ENCODE measurements at regions not wholly inside any gene's neighbourhood (a gene's known extent, or its start where the extent isn't known, plus 50 kb on each side); places are given as distances from the start of the nearest gene placed in this dataset.

- peaks cover 0 to 11% of the 10 kb centered on the region in 2 donors for H3K4me1 ChIP-seq (replicated peaks in 1 of 2)
- no peak for TF ChIP-seq POLR2A (IDR thresholded peaks at IDR 0.05)
- TF ChIP-seq, protein P1, sequence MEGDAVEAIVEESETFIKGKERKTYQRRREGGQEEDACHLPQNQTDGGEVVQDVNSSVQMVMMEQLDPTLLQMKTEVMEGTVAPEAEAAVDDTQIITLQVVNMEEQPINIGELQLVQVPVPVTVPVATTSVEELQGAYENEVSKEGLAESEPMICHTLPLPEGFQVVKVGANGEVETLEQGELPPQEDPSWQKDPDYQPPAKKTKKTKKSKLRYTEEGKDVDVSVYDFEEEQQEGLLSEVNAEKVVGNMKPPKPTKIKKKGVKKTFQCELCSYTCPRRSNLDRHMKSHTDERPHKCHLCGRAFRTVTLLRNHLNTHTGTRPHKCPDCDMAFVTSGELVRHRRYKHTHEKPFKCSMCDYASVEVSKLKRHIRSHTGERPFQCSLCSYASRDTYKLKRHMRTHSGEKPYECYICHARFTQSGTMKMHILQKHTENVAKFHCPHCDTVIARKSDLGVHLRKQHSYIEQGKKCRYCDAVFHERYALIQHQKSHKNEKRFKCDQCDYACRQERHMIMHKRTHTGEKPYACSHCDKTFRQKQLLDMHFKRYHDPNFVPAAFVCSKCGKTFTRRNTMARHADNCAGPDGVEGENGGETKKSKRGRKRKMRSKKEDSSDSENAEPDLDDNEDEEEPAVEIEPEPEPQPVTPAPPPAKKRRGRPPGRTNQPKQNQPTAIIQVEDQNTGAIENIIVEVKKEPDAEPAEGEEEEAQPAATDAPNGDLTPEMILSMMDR (IDR thresholded peaks at IDR 0.05): no peak
- no peaks in the 10 kb centered on the region for H3K36me3 ChIP-seq (replicated peaks in 1 of 2)
- WGBS, 4 donors: 71 to 78% (median 72%) methylated on average over 3 of the region's 3 CpGs
- no peak overlapping the region for H3K27ac ChIP-seq
- no peak overlapping the region for H3K4me3 ChIP-seq
- H3K9me3 ChIP-seq (replicated peaks in 1 of 3): no peaks in the 10 kb centered on the region
- no peaks in the 10 kb centered on the region for H3K27me3 ChIP-seq
- intact Hi-C loops (cut with DNase I): no loop called here
- no peak for DNase-seq
These were observed 97.4 kb upstream of the ADGRL2 start for GRCh38 chr1:81703391-81703755.

- H3K4me3 ChIP-seq: no peak overlapping the region
- intact Hi-C loops (cut with DNase I): no loop called here
- no peaks in the 10 kb centered on the region for H3K9me3 ChIP-seq (replicated peaks in 1 of 3)
- H3K27me3 ChIP-seq: no peaks in the 10 kb centered on the region
- H3K4me1 ChIP-seq (replicated peaks in 1 of 2): peaks cover 0 to 11% of the 10 kb centered on the region in 2 donors
- no peak overlapping the region for H3K27ac ChIP-seq
- 71 to 92% (median 86%) methylated on average over 4 of the region's 4 CpGs for WGBS, 4 donors
- H3K36me3 ChIP-seq (replicated peaks in 1 of 2): no peaks in the 10 kb centered on the region
- no peak for DNase-seq
- no peak for TF ChIP-seq POLR2A (IDR thresholded peaks at IDR 0.05)
- TF ChIP-seq, protein P1 (IDR thresholded peaks at IDR 0.05): no peak
These were observed 97.8 kb upstream of the ADGRL2 start for GRCh38 chr1:81702903-81703302.

GRCh38 chr1:81702079-81702715 is 98.5 kb upstream of the ADGRL2 start:
- Histone ChIP-seq H3K4me3 (no peak overlapping the region), H3K9me3 (replicated peaks in 1 of 3) (no peaks in the 10 kb centered on the region), H3K27ac (no peak overlapping the region), H3K4me1 (replicated peaks in 1 of 2) (peaks cover 0 to 8% of the 10 kb centered on the region in 2 donors), H3K36me3 (replicated peaks in 1 of 2) (no peaks in the 10 kb centered on the region), H3K27me3 (no peaks in the 10 kb centered on the region)
- 78 to 99% (median 91%) methylated on average over 2 of the region's 2 CpGs for WGBS, 4 donors
- no peak for DNase-seq
- intact Hi-C loops (cut with DNase I): no loop called here
- no peak for TF ChIP-seq POLR2A (IDR thresholded peaks at IDR 0.05)
- TF ChIP-seq, protein P1 (IDR thresholded peaks at IDR 0.05): no peak

GRCh38 chr1:81700728-81701470 is 99.8 kb upstream of the ADGRL2 start:
- Histone ChIP-seq H3K27ac (no peak overlapping the region), H3K36me3 (replicated peaks in 1 of 2) (no peaks in the 10 kb centered on the region), H3K4me3 (no peak overlapping the region), H3K4me1 (replicated peaks in 1 of 2) (no peaks in the 10 kb centered on the region), H3K27me3 (no peaks in the 10 kb centered on the region), H3K9me3 (replicated peaks in 1 of 3) (no peaks in the 10 kb centered on the region)
- intact Hi-C loops (cut with DNase I): no loop called here
- no peak for TF ChIP-seq POLR2A (IDR thresholded peaks at IDR 0.05)
- TF ChIP-seq, protein P1 (IDR thresholded peaks at IDR 0.05): no peak
- no peak for DNase-seq
- WGBS, 4 donors: 86 to 94% (median 90%) methylated on average over 7 of the region's 7 CpGs

All from adrenal gland (tissue), 9 donors.